ENCODE measurements at regions not wholly inside any gene's neighbourhood (a gene's known extent, or its start where the extent isn't known, plus 50 kb on each side); places are given as distances from the start of the nearest gene placed in this dataset.

DNA sequence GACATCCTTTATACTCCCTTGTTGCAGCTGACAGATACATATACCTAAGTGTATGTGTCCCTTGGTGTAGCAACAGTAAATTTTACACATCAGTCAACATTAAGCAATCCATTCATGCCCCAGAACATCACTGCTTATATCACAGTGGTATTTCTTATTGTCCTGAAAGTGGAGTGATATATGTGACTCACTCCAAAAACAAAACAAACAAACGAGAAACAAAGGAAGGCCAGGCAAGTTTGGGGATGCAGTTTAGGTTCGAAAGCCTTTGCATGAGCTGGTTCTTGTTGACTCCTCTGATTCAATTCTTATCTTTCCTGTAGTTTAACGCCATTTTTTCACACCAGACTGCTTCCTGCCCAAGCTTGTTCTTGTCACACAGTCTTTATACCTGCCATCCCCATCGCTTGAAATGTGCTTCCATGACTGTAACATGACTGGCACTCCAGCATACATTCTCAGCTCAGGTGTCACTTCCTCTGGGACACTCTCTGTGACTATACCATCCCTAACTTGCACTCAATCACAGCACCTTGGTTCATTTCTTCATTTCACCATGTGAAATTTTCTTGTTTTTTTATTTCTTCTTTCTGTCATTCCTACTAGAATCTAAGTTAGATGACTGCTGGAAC, 125.0 kb upstream of the TSHZ2 start:
- TF ChIP-seq, protein P1, sequence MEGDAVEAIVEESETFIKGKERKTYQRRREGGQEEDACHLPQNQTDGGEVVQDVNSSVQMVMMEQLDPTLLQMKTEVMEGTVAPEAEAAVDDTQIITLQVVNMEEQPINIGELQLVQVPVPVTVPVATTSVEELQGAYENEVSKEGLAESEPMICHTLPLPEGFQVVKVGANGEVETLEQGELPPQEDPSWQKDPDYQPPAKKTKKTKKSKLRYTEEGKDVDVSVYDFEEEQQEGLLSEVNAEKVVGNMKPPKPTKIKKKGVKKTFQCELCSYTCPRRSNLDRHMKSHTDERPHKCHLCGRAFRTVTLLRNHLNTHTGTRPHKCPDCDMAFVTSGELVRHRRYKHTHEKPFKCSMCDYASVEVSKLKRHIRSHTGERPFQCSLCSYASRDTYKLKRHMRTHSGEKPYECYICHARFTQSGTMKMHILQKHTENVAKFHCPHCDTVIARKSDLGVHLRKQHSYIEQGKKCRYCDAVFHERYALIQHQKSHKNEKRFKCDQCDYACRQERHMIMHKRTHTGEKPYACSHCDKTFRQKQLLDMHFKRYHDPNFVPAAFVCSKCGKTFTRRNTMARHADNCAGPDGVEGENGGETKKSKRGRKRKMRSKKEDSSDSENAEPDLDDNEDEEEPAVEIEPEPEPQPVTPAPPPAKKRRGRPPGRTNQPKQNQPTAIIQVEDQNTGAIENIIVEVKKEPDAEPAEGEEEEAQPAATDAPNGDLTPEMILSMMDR (IDR thresholded peaks at IDR 0.05; ENCODE audit: insufficient read depth, low read depth, low read length), result no peak
- H3K4me3 ChIP-seq (ENCODE audit: low read depth, low read length), result no peak overlapping the region
- DNase-seq (ENCODE audit: low read depth), result no peak

DNA sequence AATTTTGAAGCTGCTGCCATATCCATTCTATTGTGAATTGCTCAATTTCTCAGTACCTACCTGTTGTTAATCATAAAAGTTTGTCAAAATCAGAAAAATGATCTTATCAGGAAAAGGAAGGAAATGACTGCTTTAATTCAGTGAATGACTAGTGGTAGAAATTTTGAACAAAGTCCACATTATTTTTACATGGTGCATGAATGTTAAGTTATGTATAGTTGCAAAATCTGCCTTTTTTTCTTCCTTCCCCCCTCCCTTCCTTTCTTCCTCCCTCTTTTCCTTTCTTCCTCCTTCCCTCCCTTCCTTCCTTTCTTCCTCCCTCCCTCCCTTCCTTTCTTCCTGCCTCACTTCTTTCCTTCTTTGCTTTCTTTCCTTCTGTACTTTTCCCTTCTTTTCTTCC, 127.1 kb upstream of the TSHZ2 start:
- no peak overlapping the region for H3K4me3 ChIP-seq (ENCODE audit: low read depth, low read length)
- TF ChIP-seq, protein P1 (IDR thresholded peaks at IDR 0.05; ENCODE audit: insufficient read depth, low read depth, low read length), result no peak
- DNase-seq (ENCODE audit: low read depth), result no peak

DNA sequence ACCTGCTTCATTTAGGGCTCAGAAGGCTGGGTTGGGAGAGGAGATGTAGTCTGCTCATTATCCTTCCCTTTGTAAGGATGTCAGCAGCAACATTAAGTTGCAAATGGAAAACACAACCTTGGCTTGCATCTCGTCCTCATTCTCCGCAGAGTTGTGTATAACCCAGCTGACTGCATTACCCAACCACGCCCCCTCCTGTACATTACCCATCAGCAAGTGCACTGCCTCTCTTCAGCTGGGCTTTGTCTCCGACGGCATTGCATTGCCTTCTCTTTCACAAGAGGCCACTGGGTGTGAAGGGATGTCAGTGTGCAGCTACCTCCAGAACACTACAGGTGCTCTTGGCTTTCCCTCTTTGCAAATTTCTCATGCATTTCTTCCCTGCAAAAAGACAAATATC, 128.7 kb upstream of the TSHZ2 start:
- TF ChIP-seq, protein P1 (IDR thresholded peaks at IDR 0.05; ENCODE audit: insufficient read depth, low read depth, low read length), result no peak
- no peak for DNase-seq (ENCODE audit: low read depth)
- H3K4me3 ChIP-seq (ENCODE audit: low read depth, low read length), result no peak overlapping the region

DNA sequence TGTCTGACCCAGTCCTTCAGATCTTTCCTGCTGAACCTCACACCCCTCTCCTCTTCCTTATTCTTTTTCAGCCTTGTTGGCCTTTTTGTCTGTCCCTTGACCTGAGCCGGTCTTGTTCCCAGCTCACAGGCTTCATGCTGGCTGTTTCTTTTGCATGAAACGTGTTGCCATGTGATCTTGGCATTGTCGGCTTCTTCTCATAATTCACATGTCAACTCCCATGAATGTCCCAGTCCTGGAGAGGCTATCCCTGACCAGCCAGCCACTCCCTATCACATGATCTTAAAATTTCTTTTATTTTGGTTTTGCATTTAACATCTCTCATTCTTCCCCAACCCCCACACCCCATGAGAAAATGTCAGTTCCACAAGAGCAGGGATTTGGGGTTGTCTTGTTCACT, 131.2 kb upstream of the TSHZ2 start:
- DNase-seq (ENCODE audit: low read depth), result no peak
- H3K4me3 ChIP-seq (ENCODE audit: low read depth, low read length), result no peak overlapping the region
- TF ChIP-seq, protein P1 (IDR thresholded peaks at IDR 0.05; ENCODE audit: insufficient read depth, low read depth, low read length), result no peak

DNA sequence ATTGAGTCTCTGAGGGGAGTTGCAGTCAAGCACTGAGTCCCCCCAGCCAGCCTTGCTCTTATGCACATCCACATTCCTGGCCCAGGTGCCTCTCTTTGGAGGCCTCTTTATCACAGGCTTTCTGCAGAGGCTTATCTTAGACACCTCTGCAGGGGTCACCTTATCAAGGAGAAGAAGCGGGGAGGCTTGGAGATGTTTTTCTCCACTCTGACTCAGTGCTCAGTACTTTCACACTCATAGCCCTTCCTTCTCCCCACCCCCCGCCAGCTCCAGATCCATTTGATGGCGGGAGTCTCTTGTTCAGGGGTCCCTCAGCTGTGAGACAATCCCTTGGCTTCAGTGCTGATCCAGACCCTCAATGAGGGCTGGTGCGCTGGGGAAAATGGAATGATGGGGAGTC, 132.1 kb upstream of the TSHZ2 start:
- no peak overlapping the region for H3K4me3 ChIP-seq (ENCODE audit: low read depth, low read length)
- no peak for DNase-seq (ENCODE audit: low read depth)
- TF ChIP-seq, protein P1 (IDR thresholded peaks at IDR 0.05; ENCODE audit: insufficient read depth, low read depth, low read length), result no peak

DNA sequence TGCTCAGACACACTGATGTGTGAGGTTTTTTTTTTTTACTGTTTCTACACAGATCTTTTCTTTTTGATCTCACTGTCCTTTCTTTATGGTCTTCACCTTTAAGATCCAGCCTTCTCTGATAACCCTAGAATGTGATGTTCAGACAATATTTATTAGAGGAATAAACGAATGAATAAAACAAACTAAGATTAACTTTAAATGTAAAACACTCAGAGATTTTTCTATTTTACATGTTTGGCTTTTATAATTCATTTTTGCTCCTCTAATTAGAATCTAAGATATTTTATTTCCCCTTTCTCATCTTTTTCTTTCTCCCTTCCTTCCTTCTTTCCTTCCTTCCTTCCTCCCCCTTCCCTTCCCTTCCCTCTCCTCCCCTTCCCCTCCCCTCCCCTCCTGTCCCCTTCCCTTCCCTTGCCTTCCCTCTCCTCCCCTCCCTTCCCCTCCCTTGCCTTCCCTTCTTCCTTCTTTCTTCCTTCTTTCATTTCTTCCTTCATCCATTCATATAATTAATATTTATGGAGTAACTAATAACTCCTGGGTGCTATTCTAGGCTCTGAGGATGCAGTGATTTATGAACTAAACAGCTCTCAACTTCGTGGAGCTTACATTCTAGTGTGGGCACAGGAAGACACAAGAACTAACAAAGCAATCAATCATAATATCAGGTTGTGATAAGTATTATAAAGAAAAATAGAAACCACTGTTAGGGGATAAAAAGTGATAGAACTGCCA, 133.5 kb upstream of the TSHZ2 start:
- TF ChIP-seq, protein P1 (IDR thresholded peaks at IDR 0.05; ENCODE audit: insufficient read depth, low read depth, low read length), result no peak
- H3K4me3 ChIP-seq (ENCODE audit: low read depth, low read length), result no peak overlapping the region
- no peak for DNase-seq (ENCODE audit: low read depth)
